ENCODE measurements at regions not wholly inside any gene's neighbourhood (a gene's known extent, or its start where the extent isn't known, plus 50 kb on each side); places are given as distances from the start of the nearest gene placed in this dataset.

- no CpG with 5 or more reads among the region's 3 CpGs for WGBS (ENCODE audit: extremely low coverage, insufficient read length, low lambda C conversion rate)
- DNase-seq = no peak
- Histone ChIP-seq H2BK20ac (ENCODE audit: low read depth, low read length, poor library complexity, severe bottlenecking) (no peak overlapping the region), H2AK5ac (ENCODE audit: insufficient read length, low read length) (no peak overlapping the region), H2AFZ (ENCODE audit: low read length) (no peak overlapping the region), H4K91ac (ENCODE audit: insufficient read length, low read depth, low read length) (no peak overlapping the region), H2BK15ac (ENCODE audit: low read depth, low read length) (no peak overlapping the region), H3T11ph (ENCODE audit: low read length) (no peak overlapping the region), H4K20me1 (ENCODE audit: control insufficient read depth, insufficient read depth, insufficient read length) (no peaks in the 10 kb centered on the region), H3K79me1 (ENCODE audit: insufficient read depth, low read depth, low read length, poor library complexity, severe bottlenecking) (no peaks in the 10 kb centered on the region), H2BK120ac (ENCODE audit: low read depth, low read length, poor library complexity, severe bottlenecking) (no peak overlapping the region), H3K18ac (ENCODE audit: insufficient read length, low read depth, low read length) (no peak overlapping the region), H3K9ac (ENCODE audit: extremely low read depth, insufficient read length, low read length) (no peak overlapping the region), H3K79me2 (ENCODE audit: insufficient read depth, low read length) (no peaks in the 10 kb centered on the region), H2BK5ac (ENCODE audit: insufficient read length, low read length) (no peak overlapping the region), H4K5ac (ENCODE audit: insufficient read length, low read depth, low read length) (no peak overlapping the region), H3K23me2 (ENCODE audit: insufficient read length, low read depth, low read length, poor library complexity, severe bottlenecking) (no peaks in the 10 kb centered on the region), H3K4ac (ENCODE audit: low read depth, low read length) (no peak overlapping the region), H3K14ac (ENCODE audit: insufficient read depth, low read length) (no peak overlapping the region), H3K4me1 (ENCODE audit: insufficient read depth, low read length) (no peaks in the 10 kb centered on the region; the same call in 1 of the 2 replicates), H2BK12ac (ENCODE audit: insufficient read length, low read depth, low read length) (no peak overlapping the region), H3K27me3 (ENCODE audit: insufficient read depth, low read length) (no peaks in the 10 kb centered on the region), H4K8ac (replicated peaks; ENCODE audit: insufficient read length, low read depth, low read length) (no peak overlapping the region), H3K23ac (ENCODE audit: insufficient read length, low read depth, low read length) (no peak overlapping the region), H3K27ac (ENCODE audit: insufficient read length, low read depth, low read length) (no peak overlapping the region), H3K4me2 (ENCODE audit: insufficient read depth, insufficient read length, low read length) (no peak overlapping the region), H3K9me3 (ENCODE audit: control insufficient read depth, low read depth, low read length) (no peaks in the 10 kb centered on the region), H3K56ac (ENCODE audit: insufficient read length, low read depth, low read length) (no peak overlapping the region)
- Mint-ChIP-seq H3K4me1 (0 out of 4 replicates have a peak, but pooled peaks cover 0 to 4% of the 10 kb centered on the region in 2 experiments), H3K27me3 (ENCODE audit: low read depth) (no peaks in the 10 kb centered on the region), H3K4me3 (no peak overlapping the region), H3K36me3 (ENCODE audit: insufficient read depth in 1 of 3, low read depth in 3 of 3) (no peaks in the 10 kb centered on the region), H3K9me3 (no peaks in the 10 kb centered on the region), H3K27ac (no peak overlapping the region)
- TF ChIP-seq CTCF (conservative IDR thresholded peaks at IDR 0.05) = no peak
Observed at GRCh38 chr2:153601812-153602211, 123.2 kb upstream of the RPRM start.
